Activated T-cell treated with anti-CD3 and anti-CD28 coated beads for 1 hour (primary cell): ENCODE measurements at regions not wholly inside any gene's neighbourhood (a gene's known extent, or its start where the extent isn't known, plus 50 kb on each side); places are given as distances from the start of the nearest gene placed in this dataset.

Experiments
- DNase-seq: peaks from one replicate; pipeline ENCODE4 v3.0.0-alpha.2; 2020; ENCODE audit warnings: low read depth

GRCh38 chr6:28707387-28708282 lies 182.0 kb downstream of the GPX5 start:
- DNase-seq = no peak

- DNase-seq = no peak
Measured at GRCh38 chr6:28709478-28710349, 184.0 kb downstream of the GPX5 start.

DNA sequence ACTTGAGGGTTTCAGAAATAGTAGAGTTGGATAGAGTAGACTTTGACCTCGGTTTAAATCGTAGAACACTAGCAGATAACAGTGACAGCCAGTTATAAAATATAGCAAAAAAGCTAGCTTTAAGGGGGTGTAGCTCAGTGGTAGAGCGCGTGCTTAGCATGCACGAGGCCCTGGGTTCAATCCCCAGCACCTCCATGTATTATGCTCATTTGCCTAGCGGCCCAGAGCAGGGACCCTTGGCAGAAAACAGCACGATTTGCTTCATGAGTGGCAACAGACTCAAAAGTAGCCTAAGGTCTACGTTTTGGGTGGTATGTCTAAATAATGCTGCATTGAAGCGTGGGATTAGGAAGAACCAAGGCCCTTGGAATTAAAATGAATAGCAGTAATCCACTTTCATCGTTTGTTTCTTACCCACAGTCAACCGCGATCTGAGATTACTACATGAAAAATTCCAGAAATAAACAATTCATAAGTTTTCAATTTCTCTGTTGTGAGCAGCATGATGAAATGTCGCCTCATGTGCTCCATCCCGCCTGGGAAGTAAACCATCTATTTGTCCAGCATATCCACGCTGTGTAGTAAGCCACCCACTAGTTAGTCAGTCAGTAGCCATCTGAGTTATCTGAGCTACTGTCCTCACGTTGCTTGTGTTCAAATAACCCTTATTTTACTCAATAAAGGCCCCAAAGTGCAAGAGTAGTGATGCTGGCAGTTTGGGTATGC lies 184.9 kb downstream of the GPX5 start:
- DNase-seq = no peak

- DNase-seq = no peak
Measured at GRCh38 chr6:28711325-28711724, 185.6 kb downstream of the GPX5 start.

- no peak for DNase-seq
Measured at GRCh38 chr6:28711788-28712341, 186.2 kb downstream of the GPX5 start.

- no peak for DNase-seq
Measured at GRCh38 chr6:28712982-28713381, 187.3 kb downstream of the GPX5 start.

DNA sequence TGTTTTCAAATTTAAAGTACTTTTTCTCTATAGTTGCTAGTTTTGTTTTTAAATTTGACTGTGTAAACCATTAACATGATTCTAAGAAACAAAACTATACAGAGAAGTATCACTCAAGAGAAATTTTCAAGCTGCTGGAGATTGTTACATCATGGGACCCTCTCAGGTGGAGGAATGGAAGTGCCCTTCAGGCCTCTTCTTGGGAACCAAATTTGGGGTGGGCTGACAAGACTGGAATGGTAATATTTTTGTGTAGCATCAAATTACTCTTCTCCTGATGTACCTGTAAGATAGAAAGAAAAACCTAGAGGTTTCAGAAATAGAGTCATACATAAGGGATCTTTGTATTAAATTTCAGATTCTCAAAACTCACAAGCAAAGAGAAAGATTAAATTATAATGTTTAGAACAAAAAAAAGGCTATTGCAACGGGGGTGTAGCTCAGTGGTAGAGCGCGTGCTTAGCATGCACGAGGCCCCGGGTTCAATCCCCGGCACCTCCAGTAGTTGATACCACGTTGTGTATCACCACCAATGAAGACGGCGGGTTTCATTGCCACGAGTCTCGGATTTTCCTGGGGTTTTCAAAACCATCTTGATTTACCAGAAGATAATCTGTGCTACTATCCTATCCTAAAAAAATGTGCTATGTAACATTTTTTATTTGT lies 193.7 kb downstream of the GPX5 start:
- DNase-seq = no peak

- DNase-seq = no peak
Measured at GRCh38 chr6:28720357-28721231, 194.9 kb downstream of the GPX5 start.

DNA sequence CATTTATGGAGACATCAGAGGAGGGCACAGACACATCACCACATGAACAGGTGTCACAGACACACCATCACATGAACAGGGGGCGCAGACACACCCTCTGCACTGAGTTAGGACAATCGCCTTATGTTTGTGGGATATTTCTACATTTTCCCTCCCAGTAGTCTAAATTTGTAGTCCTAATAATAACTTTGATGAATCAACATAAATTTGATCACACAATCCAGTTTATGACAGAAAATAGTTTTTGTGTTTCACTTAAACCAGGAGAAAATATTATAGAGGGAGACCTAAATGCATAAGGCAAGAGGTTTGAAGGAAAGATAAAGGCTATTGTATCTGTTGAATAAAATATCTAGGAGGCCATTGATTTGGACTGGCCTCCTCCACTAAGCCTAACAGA lies 195.7 kb downstream of the GPX5 start:
- DNase-seq = no peak

- DNase-seq = no peak
Measured at GRCh38 chr6:28724395-28724794, 198.7 kb downstream of the GPX5 start.

DNA sequence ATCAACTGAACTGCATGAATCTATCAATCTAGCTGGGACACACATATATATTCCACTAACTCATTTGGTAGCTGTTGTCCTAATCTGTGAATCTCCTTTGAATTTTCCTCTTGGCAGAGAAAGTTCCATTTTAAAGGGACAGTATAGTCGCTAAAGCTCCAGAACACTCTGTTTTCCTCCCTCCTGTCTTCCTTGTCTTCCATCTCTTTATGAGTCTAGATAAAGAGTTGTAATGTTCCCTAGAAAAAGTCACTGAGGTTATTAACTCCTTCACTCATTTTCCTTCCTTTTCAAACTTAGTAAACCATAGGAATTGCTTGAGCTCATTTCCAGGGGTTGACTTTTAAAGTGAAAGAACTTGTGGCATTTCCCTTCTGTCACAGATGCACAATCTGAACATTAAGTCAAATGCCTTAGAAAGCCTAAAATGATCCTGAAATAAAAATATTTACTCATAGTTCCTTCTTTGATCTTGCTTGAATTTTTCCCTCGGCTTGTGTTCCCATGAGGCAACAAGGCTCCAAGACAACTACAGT lies 198.4 kb downstream of the TRIM27 start:
- no peak for DNase-seq

DNA sequence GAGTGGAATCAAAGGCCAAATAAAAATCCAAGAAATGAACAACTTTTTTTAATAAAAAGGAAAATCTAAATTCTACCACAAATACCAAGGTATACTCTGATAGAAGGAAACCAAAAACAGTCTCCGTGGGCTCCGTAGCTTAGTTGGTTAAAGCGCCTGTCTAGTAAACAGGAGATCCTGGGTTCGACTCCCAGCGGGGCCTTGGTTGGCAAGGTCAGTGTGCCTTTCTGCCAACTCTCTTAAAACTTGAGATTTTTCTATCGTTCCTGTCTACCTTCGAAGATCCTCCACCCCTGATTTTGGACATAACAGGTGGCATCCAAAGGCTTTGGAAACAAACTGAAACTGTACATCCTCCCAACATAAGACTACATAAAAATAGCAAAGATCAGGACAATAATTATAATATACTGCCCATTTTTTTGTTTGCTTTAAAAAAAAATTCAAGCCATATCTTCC lies 197.9 kb downstream of the TRIM27 start:
- DNase-seq = no peak

DNA sequence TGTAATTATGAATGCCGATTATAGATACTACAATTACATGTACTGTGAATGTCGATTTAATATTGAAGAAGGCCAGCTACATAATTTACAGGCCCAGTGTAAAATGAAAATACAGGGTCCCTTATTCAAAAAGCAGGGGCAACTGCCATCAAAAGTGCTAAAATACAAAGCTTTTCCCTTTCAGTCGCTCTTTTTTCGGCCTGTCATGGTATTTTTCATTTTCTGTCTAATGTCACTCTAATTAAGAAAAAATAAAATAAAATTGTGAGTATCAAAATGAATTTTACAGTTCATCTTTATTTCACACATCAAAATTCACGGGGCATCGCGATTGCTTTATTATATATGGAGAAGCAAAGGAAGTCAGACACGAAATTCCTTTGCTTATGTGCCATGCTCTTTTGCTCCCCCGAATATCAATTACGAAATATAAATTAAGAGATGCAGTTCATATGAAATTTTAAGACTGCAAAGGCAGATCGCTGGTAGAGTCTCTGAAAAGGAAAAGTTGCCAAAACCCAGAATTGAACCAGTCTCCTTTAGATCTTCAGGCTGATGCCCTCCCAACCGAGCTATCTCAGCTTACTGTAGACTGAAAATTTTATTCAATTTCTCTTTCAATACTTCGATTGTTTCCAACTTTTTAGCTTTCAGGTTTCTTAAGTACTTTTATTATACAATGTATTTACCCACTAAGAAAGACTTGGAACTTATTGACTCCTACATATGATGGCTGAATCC lies 197.0 kb downstream of the TRIM27 start:
- no peak for DNase-seq

DNA sequence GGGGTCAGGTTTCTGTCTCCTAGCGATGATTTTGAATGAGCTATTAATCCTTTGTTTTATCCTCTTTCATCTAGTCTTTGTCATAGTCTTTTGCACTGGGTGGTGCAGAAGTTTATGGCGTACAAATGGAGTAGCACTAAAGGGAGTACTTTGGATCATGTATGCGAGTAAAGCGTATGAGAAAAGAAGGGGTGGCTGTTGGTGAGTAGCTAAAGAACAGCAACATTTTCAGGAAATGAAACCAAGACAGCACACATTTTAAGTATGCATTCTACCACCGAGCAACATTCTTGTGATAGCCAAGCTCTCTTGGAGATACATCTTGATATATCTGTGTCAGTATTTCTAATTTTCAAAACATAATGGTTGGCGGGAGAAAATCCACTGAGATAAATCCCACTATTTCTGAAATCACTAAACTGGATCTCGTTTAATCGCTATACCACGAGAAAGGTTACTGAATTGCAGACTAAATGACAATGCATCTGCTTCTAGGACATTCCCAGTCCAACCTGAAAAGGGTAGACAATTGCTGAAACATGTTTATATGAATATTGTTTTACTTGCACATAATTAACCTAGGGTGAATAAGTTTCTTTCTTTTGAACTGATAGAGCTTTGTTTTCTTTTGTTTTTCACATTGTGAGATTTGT lies 196.1 kb downstream of the TRIM27 start:
- DNase-seq = no peak

- no peak for DNase-seq
Measured at GRCh38 chr6:28729501-28730402, 194.0 kb downstream of the TRIM27 start.

DNA sequence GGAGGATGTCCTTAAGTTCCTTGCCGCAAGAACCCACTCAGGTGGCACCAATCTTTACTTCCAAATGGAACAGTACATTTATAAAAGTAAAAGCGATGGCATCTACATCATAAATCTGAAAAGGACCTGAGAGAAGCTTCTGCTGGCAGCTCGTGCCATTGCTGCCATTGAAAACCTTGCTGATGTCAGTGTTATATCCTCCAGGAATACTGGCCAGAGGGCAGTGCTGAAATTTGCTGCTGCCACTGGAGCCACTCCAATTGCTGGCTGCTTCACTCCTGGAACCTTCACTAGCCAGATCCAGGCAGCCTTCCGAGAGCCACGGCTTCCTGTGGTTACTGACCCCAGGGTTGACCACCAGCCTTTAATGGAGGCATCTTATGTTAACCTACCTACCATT lies 191.7 kb downstream of the TRIM27 start:
- no peak for DNase-seq

DNA sequence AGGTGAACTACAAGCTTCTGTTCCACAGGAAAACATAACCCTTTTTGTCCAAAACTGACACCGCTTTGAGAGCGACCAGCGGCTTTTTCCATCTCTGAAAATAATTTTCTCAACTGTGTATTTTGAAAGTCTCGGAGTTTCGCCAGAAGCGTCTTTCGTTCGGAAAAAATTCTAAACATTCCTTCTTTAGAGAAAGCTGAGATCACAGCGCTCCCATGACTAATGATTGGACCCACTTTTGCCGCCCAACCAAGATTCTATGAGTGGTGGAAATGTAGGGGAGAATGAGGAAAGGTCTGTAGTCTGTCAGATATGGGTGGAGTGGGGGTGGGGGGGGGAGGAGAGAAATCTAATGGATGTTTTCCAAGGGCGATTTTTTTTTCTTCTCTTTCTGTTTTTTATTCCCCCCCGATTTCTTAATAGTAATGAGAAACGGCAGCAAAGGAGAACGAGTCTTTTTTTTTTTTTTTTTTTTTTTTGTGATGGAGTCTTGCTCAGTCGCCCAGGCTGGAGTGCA lies 189.3 kb downstream of the TRIM27 start:
- DNase-seq = no peak

GRCh38 chr6:28736121-28736520 lies 187.7 kb downstream of the TRIM27 start:
- DNase-seq = no peak
